IPS-18a (cell line): ENCODE measurements at regions not wholly inside any gene's neighbourhood (a gene's known extent, or its start where the extent isn't known, plus 50 kb on each side); places are given as distances from the start of the nearest gene placed in this dataset.

Source experiments
- H3K27ac ChIP-seq: one replicate; pipeline ENCODE4 v1.5.1; 2013; ENCODE audit warnings: low read length
- H3K27me3 ChIP-seq: one replicate; pipeline ENCODE4 v1.6.1; 2013; ENCODE audit warnings: mild to moderate bottlenecking, low read length; ENCODE audit not compliant: control insufficient read depth, insufficient read depth
- H3K36me3 ChIP-seq: one replicate; pipeline ENCODE4 v1.6.1; 2013; ENCODE audit warnings: low read depth, low read length; ENCODE audit not compliant: control insufficient read depth
- H3K4me1 ChIP-seq: one replicate; pipeline ENCODE4 v1.6.1; 2013; ENCODE audit warnings: low read depth, low read length; ENCODE audit not compliant: control insufficient read depth
- H3K4me3 ChIP-seq: one replicate; pipeline ENCODE4 v1.5.1; 2013; ENCODE audit warnings: low read length
- H3K9ac ChIP-seq: one replicate; pipeline ENCODE4 v1.6.1; 2013; ENCODE audit warnings: mild to moderate bottlenecking, low read length, moderate library complexity
- H3K9me3 ChIP-seq: one replicate; pipeline ENCODE4 v1.6.1; 2013; ENCODE audit warnings: low read depth, low read length; ENCODE audit not compliant: control insufficient read depth

DNA sequence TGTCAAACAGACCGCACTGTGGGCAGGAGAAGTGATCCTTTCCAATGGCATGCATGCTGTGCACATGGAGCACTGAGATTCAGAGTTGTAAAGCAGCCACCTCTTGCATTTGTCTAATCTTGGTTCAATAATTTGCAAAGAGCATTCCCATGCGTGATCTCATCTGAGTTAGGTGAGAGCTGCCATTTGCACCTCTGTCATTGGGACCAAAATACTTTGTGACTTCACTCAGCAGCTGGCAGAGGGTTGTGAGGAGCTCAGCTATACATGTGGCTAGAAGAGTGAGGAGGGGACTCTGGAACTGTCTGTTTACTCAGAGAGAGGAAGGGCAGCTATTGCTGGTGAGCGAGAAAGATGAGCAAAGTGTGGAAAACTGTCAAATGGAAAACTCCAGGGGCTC lies 265.1 kb upstream of the TNP1 start:
- Histone ChIP-seq H3K9me3 (no peaks in the 10 kb centered on the region), H3K27ac (no peak overlapping the region), H3K4me3 (no peak overlapping the region), H3K36me3 (no peaks in the 10 kb centered on the region), H3K4me1 (no peaks in the 10 kb centered on the region), H3K9ac (no peak overlapping the region), H3K27me3 (no peaks in the 10 kb centered on the region)

DNA sequence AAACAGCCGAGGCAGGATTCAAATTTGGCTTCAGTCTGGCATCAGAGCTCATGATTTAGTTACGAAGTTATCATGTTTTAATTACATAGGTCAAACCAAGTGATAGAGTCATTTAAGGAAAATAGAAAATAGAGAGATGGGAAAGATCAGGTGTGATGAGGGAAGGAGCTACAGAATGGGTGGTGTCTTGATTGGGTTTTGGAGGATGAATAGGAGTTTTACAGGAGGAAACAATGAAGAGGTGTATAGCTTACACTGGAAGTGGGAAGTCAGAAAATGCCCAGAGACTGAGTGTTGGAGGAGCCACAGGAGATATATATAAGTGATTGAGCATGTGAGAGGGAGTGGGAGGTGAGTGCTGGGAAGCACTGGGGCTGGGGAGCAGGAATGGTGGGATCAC lies 264.2 kb upstream of the TNP1 start:
- Histone ChIP-seq H3K4me3 (no peak overlapping the region), H3K4me1 (no peaks in the 10 kb centered on the region), H3K9me3 (no peaks in the 10 kb centered on the region), H3K27me3 (no peaks in the 10 kb centered on the region), H3K36me3 (no peaks in the 10 kb centered on the region), H3K27ac (no peak overlapping the region), H3K9ac (no peak overlapping the region)

DNA sequence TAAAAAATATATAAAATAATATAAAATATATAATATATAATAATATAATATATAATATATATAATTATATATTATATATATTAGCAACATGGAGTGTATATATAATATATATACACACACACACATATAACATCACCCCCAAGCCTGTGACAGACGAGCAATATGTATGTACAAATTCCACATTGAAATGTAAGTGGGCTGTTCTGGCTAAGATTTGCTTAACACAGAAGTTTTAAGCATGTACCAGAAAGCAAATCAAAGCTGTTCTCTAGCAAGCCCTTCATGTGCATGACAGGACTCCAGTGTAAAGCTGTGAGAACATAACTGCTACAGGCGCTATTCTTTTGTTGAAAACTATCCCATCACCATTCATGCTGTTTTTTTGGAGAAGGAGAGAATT lies 261.7 kb upstream of the TNP1 start:
- Histone ChIP-seq H3K9ac (no peak overlapping the region), H3K27me3 (no peaks in the 10 kb centered on the region), H3K9me3 (no peaks in the 10 kb centered on the region), H3K4me1 (no peaks in the 10 kb centered on the region), H3K4me3 (no peak overlapping the region), H3K36me3 (no peaks in the 10 kb centered on the region), H3K27ac (no peak overlapping the region)

DNA sequence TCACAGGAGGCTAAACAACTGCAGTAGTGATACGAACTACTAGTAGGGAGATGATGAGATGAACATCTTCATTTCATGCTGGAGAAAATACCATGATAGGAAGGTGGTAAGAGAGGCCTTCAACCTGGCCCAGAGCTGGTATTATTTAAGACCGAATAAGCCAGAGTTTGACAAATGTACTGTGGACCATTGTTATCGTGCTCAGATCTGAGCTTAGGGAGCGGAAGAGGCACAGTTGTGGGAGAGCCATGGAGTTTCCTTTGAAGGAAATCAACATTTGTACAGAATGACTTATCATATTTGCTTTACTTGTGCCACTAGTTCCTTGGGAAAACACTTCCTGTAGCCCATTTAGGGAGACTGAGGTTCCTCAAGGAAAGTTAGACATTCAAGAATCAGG lies 260.6 kb upstream of the TNP1 start:
- H3K27me3 ChIP-seq: no peaks in the 10 kb centered on the region

DNA sequence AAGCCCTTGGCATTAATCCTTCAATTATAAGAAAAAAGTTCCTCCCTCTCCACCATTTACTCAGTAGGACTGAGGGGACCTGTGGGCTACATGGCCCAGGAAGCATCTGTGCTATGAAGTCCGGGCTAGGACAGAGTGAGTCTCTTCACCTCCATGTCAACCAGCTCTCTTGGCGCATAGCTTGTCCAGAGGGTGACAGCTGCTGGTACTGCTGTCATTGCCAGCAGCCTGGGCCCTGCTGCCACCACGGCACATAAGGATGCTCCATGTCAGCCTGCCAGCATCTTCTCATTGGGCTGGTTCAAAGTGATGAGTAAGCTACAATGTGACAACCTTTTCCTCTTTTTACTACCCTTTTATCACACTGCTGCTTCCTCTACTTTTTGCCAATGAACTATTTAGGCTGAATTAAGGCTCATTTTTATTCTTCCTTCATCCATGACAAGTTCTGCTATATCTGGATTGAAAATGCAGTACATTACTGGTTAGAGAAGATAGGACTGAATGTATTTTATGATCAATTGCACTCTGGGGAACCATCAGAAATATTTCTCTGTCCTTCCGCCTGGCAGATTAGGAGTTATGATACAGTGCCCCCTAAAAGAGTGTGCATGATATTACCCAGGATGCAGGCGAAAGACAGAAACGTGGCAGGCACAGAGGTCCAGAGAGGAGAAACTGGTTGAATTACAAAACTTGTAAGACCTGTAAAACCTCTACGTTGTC lies 258.9 kb upstream of the TNP1 start:
- Histone ChIP-seq H3K9ac (no peak overlapping the region), H3K4me3 (no peak overlapping the region), H3K9me3 (no peaks in the 10 kb centered on the region), H3K27me3 (no peaks in the 10 kb centered on the region), H3K27ac (no peak overlapping the region), H3K36me3 (no peaks in the 10 kb centered on the region), H3K4me1 (no peaks in the 10 kb centered on the region)

More for the DNA sequence above, 260.6 kb upstream of the TNP1 start:
- Histone ChIP-seq H3K4me3 (no peak overlapping the region), H3K4me1 (no peaks in the 10 kb centered on the region), H3K9ac (no peak overlapping the region), H3K9me3 (no peaks in the 10 kb centered on the region), H3K36me3 (no peaks in the 10 kb centered on the region), H3K27ac (no peak overlapping the region)

DNA sequence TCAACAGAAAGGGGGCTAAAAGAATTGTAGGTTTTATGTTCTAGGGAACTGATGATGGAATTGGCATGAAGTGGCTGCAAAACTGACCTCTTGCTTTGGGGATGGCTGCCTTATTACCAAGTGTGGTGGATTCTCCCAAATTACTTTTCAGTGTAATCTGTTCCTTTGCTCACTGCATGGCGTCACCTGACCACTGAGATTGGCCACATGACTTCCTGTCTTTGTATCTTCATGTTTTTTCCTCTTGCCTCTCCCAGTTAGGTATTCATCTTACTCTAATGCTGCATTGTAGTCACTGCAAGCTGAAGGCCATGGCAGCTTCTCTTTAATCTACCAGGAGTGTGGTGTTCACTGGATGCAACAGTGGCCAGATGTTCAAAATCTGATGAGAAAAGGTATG lies 257.7 kb upstream of the TNP1 start:
- Histone ChIP-seq H3K9ac (no peak overlapping the region), H3K27ac (no peak overlapping the region), H3K27me3 (no peaks in the 10 kb centered on the region), H3K9me3 (no peaks in the 10 kb centered on the region), H3K4me3 (no peak overlapping the region), H3K4me1 (no peaks in the 10 kb centered on the region), H3K36me3 (no peaks in the 10 kb centered on the region)

DNA sequence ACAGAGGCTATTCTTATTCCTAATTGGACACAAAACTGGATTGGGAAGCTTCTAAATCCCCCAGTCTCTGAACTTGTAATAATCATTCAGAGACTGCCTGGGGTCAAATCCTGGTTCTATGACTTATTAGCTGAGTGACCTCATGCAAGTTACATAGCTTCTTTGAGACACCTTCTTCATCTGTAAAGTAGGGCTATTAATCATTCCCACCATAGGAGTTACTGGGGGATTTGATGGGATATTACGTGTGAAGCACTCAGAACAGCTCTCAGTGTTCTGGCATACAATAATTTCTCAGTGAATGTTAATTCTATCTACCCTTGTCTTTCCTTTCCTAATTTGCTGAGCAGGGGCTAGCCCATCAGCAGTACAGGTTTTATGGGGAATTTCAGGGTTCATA lies 256.7 kb upstream of the TNP1 start:
- no peaks in the 10 kb centered on the region for H3K4me1 ChIP-seq
- H3K36me3 ChIP-seq: no peaks in the 10 kb centered on the region
- no peaks in the 10 kb centered on the region for H3K27me3 ChIP-seq
- no peak overlapping the region for H3K27ac ChIP-seq
- no peaks in the 10 kb centered on the region for H3K9me3 ChIP-seq
- no peak overlapping the region for H3K4me3 ChIP-seq
- H3K9ac ChIP-seq: no peak overlapping the region

DNA sequence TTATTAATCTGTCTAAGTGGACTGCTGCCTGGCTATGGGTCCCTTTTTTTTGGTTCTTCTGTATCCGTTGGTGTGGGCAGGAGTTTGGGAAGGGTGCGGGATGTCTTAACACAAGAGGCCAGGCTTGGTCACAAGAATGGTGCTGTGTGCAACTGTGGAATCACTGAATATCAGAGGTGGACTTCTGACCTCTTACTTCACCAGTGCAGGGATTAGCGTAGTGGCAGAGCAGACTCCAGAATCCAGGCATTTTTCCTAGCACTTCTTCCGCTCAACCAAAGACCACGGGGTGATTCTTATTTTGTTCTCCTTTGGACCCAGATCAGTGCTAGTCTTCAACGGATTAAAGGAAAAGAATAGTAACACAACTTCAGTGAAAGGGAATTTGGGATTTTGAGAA lies 254.3 kb upstream of the TNP1 start:
- no peak overlapping the region for H3K9ac ChIP-seq
- no peaks in the 10 kb centered on the region for H3K9me3 ChIP-seq
- no peaks in the 10 kb centered on the region for H3K36me3 ChIP-seq
- no peaks in the 10 kb centered on the region for H3K4me1 ChIP-seq
- no peak overlapping the region for H3K4me3 ChIP-seq
- H3K27ac ChIP-seq: no peak overlapping the region
- no peaks in the 10 kb centered on the region for H3K27me3 ChIP-seq

DNA sequence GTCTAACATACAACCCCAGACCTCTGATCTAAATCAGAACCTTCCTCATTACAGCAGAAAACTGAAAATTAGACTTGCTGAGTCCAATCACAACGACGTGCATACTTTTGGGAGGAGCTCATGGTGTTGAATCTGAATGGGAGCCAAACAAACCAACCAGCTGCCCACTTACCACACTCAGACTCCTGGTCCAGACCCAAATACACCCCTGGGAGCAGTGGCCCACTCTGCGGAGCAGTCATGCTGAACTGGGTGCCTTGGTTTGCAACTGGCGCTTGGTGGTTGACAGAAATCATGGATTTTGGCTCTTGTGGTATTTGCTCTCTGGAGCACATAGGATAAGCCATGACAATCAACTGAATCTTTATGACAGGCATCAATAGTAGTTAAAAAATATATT lies 253.6 kb upstream of the TNP1 start:
- Histone ChIP-seq H3K9me3 (no peaks in the 10 kb centered on the region), H3K27me3 (no peaks in the 10 kb centered on the region), H3K9ac (no peak overlapping the region), H3K36me3 (no peaks in the 10 kb centered on the region), H3K4me3 (no peak overlapping the region), H3K4me1 (no peaks in the 10 kb centered on the region), H3K27ac (no peak overlapping the region)

DNA sequence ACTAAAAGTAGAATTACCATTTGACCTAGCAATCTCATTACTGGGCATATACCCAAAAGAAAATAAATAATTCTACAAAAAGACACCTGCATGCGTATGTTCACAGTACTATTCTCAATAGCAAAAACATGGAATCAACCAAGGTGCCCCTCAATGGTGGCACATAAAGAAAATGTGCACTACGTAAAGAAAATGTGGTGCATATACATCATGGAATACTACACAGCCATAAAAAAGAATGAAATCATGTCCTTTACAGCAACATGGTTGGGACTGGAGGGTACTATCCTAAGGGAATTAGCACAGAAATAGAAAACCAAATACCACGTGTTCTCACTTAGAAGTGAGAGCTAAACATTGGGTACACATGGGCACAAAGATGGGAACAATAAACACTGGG lies 250.7 kb upstream of the TNP1 start:
- H3K4me3 ChIP-seq: no peak overlapping the region
- H3K9ac ChIP-seq: no peak overlapping the region
- H3K27ac ChIP-seq: no peak overlapping the region
- no peaks in the 10 kb centered on the region for H3K27me3 ChIP-seq
- no peaks in the 10 kb centered on the region for H3K4me1 ChIP-seq
- no peaks in the 10 kb centered on the region for H3K36me3 ChIP-seq
- no peaks in the 10 kb centered on the region for H3K9me3 ChIP-seq

DNA sequence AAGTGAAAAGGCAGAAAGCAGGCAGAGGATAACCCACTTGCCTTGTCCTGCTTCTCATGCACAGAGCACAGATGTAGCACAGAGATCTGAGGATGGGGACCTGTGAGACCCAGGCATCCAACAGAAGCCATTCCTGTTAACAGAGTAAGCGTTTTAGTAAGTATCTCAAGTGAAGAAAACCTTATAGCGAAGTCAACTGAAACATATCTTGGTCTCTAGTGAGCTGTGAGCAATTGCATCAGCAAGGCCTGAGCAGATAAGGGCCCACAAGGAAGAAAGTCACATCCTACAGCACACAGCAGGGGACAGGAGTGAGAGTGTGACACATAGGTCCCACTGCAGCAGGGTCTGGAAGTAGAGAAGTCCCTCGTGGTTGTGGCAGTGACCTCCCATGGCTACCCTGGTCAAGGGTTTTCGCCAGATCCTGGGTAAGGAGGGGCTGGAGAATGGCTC lies 248.7 kb upstream of the TNP1 start:
- Histone ChIP-seq H3K4me3 (no peak overlapping the region), H3K27ac (no peak overlapping the region), H3K27me3 (no peaks in the 10 kb centered on the region), H3K36me3 (no peaks in the 10 kb centered on the region), H3K9me3 (no peaks in the 10 kb centered on the region), H3K9ac (no peak overlapping the region), H3K4me1 (no peaks in the 10 kb centered on the region)

DNA sequence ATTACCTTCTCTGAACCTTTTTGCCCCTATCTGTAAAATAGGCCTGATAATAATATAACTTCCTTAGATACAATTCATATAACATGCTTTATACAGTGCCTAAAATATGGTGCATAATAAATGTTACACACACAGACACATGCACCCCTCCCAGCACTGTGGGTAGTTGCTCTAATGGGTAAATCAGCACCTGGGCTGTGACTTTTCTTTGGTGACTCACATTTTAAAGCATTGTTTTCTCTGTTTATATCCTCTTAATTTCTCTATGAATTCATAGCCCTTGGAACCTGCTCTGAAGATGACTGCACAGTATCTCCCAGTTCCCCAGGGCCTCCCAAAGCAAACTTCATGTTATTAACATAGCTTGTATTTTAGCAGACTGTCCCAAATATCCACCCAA lies 248.2 kb upstream of the TNP1 start:
- Histone ChIP-seq H3K9me3 (no peaks in the 10 kb centered on the region), H3K4me3 (no peak overlapping the region), H3K36me3 (no peaks in the 10 kb centered on the region), H3K27ac (no peak overlapping the region), H3K4me1 (no peaks in the 10 kb centered on the region), H3K27me3 (no peaks in the 10 kb centered on the region), H3K9ac (no peak overlapping the region)
